ENCODE measurements at regions not wholly inside any gene's neighbourhood (a gene's known extent, or its start where the extent isn't known, plus 50 kb on each side); places are given as distances from the start of the nearest gene placed in this dataset.
"Not testable (repeated sequence)": the region's sequence is repeated elsewhere in the genome, so short reads cannot be mapped to it uniquely, and the experiment has no call there.

DNA sequence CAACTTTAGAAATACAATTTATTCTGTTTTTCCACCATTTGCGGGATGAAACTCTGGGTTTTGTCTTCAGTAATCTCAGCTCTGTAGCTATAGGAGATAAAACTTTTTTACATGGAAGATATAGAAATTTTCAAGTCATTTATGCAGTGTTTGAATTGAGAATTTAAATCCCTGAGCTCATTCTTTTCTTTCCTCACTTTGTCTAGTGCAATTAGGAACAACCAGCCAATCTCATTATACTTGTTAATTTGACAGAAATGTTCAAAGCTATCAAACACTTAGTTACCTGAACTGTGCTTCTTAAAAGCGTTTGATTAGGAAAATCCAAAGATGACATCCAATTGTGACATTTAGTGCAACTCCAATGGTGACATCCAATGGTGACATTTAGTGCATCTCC, 1014.3 kb downstream of the SLITRK5 start:
- intact Hi-C loops (cut with micrococcal nuclease) = no loop called here

DNA sequence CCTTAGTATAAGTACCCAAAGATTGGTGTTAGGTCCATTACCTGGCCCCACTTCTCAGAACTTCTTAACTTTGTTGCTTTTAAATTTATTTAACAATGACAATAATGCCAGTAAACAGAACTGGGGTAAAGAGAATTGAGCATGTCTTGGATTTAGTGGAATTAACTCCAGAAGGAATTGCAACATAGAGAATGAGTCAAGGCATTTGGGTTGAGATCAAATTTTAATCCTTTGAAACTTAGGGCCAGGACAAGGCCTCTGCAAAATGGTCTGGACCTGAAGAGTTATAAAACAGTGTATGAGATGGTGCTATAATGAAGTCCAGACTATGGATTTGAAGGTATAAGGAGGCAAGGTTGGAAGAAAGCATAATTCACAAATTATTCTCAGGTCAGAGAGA, 1030.4 kb downstream of the SLITRK5 start:
- intact Hi-C loops (cut with micrococcal nuclease) = no loop called here

DNA sequence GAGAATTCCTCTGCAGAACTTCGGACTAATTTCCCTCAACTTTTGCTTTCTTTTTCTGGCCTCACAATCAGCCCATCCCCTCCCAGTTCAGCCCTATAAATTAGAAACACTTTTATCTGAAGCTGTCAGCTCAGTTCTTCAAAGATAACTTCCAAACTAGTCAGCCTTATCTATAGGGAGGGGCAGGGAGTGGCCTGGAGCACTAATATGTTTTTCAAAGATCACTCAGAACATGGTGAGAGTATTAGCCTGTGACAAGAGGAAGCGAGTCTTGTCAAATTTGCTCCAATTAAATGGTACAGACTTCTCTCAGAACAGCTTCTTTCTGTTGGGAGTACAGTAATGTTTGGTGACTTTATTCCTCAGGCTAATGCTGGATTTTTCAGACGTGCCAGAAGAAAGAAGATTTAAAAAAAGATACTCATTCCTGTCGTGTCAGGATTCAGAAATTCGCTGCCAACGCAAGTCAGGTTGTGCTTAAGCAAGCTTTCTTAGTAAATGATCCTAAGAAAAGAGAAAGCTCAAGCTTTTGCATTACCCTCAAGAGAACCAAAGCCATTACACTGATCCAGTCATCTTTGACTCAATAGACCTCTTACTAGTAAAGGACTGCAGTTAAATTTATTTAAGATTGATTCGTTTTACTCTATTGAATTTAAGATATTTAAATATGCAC, 1033.6 kb downstream of the SLITRK5 start:
- intact Hi-C loops (cut with micrococcal nuclease) = no loop called here

DNA sequence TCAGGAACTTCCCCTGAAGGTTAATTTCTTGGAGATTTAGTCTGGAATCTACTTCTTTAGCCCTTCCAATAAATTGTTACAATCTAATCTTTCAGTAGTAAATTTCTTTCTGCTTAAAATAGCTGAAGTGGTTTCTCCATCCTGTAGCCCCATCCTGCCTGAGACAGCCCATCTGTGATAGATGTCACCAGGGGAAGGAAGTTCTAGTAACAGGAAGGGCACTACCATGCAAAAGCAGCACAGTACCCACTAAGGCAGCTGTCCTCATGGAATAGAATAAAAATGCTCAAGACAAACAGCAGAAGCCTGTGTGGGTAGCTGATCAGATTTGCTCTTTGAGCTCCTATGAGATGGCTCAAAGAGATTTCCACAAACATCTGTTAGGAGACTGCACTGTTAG, 1036.5 kb downstream of the SLITRK5 start:
- intact Hi-C loops (cut with micrococcal nuclease) = no loop called here

DNA sequence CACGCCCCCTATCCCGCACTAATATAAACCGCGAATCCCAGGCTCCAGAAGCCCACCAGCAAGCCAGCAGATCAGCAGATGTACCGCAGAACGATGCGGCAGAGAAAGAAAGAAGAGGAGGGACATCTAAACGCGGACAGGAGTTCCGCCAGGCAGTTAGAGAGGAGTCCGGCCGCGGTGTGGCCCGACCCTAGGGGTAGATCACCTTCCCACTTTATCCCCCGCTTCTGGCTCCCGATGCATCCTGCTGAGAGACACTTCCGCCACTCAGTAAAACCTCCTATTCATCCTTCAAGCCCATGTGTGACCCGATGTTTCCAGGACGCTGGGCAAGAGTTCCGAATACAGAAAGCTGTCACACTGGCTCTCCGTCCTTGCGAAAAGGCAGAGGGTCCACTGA, 1046.8 kb downstream of the SLITRK5 start:
- intact Hi-C loops (cut with micrococcal nuclease) = no loop called here

DNA sequence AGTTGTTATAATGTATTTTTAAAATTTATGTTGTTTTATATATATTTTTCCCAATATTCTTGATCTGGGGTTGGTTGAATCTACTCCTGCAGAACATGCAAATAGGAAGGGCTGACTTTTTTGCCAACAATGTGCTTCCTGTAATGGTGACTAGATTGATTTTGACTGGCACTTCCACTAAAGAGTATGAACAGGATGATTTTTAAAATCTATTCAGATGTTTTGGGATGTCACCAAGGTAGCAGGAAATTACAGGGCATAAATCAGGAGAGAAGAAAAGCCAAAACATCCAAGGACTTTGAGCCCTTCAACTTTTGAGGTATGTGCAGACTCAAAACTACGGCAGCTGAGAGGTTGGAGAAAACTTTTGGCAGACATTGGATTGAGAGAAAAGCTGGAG, 1047.6 kb downstream of the SLITRK5 start:
- intact Hi-C loops (cut with micrococcal nuclease) = no loop called here

DNA sequence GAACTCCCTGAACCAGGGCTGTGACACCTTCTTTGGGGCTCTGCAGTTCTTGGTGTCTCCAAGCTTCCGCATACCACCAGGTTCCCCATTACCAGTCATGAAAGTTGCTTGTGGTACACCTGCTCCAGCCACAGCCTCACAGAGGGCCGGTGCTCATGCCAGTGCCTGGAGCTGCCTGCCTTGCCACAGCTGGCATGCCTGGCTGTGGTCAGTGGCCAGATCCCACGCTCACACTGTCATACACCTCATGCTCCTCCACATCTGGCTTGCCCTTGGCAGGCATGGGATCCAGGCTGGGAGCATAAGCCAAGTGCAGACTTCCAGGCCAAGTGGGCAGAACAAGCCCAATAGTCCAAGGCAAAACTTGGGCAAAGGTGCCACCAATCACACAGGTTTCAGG, 1054.9 kb downstream of the SLITRK5 start:
- intact Hi-C loops (cut with micrococcal nuclease) = no loop called here

DNA sequence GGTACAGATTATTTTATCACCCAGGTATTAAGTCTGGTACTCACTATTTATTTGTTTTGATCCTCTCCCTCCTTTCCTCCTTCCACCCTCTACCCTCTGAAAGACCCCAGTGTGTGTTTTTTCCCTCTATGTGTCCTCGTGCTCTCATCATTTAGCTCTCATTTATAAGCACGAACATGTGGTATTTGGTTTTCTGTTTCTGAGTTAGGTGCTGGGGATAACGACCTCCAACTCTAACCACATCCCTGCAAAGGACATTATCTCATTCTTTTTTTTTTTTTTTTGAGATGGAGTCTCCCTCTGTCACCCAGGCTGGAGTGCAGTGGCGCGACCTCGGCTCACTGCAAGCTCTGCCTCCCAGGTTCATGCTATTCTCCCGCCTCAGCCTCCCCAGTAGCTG, 1056.1 kb downstream of the SLITRK5 start:
- intact Hi-C loops (cut with micrococcal nuclease) = not testable (repeated sequence)

DNA sequence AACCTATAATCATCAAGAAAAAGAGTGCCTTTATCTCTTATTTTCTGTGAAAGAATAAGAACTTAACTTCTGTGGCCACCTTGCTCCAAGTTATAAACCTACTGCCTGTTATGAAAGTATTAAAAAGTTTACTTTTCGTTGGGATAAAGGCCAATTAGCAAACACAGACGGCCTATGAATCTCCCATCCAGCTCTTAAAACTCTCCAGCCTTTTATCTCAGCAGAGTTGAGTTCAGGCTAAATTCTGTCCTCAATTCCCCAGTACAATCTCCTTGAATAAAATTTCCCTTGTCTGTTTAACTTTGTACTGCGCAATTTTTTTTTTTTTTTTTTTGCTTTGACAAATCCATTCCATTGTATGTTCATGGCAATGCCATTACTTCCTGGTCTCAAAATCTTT, 1058.4 kb downstream of the SLITRK5 start:
- intact Hi-C loops (cut with micrococcal nuclease) = no loop called here

DNA sequence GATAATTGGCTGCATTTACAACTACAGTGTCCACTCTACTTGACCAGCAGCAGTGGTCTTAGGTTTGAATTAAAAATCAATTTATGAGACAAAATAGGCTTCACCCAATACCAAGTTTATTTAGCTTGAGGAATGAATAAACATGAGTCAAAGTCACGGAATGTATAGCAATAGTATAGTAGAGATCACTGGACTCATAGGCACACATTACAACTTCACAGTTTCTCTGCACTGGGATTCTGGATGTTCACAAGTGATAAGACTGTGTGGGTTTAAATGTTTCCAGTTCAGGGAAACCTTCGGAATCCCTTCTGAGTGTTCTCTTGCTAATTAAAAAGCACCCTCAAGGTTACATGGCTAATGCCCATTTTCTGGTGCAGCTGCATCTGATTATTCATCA, 1064.9 kb downstream of the SLITRK5 start:
- intact Hi-C loops (cut with micrococcal nuclease) = no loop called here

DNA sequence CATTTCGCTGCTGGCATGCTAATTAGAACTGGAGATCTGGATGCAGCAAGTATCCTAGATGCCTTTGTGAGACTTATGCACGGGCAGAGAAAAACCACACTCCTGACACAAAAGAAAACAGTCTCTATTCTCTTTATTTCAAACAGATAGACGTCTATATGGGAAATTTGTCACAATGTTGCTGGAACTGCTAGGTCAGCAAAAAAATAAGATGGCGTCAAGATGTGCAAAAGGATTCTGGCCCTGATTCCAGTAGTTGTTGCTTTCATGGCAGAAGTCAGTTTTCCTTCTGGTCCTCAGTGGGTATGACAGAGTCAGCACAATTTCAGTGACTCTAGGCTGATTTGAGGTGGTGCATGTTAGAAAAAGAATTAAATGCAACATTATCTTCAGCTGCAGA, 1068.0 kb downstream of the SLITRK5 start:
- intact Hi-C loops (cut with micrococcal nuclease) = no loop called here

DNA sequence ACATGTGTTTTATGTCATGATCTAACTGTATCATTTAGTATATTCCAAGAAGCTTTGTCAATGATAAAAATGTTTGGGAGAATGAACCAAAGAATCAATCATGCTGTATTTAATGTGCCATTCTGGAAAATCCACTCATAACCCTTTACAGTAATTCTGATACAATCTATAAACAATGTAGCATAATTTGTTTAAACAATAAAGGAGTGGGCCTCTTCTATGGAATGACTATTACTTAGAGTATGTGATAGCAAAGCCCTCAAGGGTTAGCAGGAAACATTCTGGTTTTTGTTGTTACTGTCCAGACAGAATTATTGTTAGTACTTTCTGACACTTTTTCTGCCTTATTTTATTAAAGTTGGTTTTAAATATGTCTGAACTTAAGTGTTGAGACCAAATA, 1073.1 kb downstream of the SLITRK5 start:
- intact Hi-C loops (cut with micrococcal nuclease) = no loop called here

DNA sequence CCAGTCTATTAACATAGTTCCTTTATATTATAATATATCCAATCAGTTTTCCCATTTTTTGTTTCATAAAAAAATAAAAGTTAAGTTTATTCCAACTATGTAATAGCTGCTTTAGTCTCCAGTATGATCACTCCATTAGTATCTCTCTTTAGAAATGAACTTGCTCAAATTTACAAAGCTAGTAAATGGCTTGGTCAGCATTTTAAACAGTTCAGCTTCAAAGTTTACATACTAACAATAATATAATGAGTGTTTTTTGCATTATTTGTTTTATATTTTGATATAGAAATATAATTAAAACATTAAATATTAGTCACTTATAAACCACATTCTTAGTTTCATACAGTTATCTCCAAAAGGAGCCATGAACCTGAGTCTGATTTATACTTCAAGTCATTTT, 1073.8 kb downstream of the SLITRK5 start:
- intact Hi-C loops (cut with micrococcal nuclease) = no loop called here

DNA sequence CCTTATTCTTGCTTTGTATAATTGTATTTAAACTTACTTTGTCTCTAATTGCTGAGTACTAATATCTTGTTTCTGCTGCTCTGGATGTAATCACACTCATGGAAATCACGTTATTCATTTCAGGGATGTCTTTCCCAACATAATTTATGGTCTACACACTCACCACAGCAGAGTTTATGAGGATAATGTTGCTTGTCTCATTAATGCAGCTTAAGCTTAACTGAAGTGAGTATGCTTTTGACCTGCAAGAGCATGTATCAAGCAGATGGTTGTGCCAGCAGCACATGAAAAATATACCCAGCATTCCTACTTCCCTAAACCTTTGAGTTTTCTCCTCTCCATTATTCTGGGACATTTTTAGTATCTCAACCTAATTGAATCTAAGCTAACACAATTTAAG, 1080.9 kb downstream of the SLITRK5 start:
- intact Hi-C loops (cut with micrococcal nuclease) = no loop called here

DNA sequence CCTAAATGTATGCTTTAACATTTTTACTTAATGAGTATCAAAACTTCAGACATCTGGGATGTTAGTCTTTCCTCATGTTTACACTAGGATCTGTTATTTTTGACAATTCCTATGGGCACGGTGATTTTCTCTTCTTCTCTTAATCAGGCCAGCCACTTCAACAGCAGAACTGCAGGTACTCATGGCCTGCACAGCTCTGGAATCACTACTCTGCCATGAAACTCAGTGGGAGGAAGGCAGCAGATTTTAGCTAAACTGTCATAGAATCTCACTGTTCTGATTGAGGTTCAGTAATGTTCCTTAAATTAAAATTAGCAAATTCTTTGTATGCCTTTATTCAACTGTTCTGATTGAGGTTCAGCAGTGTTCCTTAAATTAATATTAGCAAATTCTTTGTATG, 1083.0 kb downstream of the SLITRK5 start:
- intact Hi-C loops (cut with micrococcal nuclease) = no loop called here

DNA sequence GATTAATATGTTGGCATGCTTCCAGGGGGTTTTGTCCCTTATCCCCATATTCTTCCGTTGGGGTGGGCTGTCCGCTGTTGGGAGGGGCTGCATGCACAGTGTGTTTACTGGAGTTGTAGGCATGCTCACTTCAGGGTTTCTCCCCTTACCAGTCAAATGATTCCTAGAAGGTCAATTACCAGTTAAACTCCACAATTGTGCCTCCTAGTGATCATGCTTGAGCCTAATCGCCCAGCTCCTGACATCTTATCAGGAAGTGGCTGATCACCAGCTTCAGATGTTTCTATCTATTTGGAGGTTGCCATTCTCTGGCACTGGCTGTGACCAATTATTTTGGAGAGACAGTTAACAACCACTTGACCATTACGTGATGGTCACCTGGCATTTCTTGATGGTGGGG, 1090.0 kb downstream of the SLITRK5 start:
- intact Hi-C loops (cut with micrococcal nuclease) = no loop called here

DNA sequence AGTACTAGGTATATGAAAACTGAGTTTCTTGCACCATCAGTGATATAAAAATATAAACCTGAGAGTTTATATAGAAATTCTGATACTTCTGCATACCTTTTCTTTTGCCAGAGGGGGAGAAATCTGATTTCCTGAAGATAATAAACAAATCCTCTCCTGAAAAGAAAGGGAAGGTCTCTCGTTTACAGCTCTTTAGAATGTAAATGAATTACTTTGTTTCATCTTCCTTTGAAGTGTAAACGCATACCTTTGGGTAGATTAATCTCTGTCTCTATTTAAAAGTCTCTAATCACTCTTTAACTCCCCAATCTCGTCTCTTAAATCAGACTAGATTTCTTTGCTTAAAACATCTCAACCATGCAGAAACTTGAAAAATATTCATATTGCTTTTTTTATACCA, 1092.9 kb downstream of the SLITRK5 start:
- intact Hi-C loops (cut with micrococcal nuclease) = no loop called here

DNA sequence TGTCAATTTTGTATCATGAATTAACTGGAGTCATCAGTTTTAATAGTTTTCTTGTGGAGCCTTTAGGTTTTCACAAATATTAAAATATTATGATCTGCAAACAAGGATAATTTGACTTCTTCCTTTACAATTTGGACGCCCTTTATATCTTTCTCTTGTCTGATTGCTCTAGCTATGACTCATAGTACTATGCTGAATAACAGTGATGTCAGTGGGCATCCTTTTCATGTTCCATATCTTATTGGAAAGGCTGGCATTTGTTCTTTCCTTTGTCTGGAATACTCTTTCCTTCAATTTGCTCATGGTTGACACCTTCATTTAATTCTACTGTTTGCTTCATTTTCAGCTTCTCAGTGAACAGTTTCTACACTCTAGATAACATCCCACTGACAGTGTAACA, 1129.3 kb downstream of the SLITRK5 start:
- intact Hi-C loops (cut with micrococcal nuclease) = no loop called here

DNA sequence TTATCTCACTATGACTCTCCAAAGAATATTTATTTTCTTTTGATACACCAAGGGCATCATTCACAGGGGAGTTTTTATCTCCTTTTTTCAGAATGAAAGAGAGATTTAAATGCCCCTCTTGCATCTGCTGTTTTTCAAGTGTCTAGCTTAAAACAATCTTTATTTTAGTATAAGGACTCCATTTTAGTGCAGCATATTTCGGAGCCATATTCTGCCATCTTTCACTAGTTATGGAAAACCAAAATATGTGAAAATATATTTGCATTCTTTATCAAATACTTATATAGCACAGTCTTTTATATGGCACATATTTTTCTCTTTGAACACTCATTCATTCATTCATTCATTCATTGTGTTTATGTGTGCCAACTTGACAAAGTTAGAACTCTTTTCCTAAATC, 1130.2 kb downstream of the SLITRK5 start:
- intact Hi-C loops (cut with micrococcal nuclease) = no loop called here

DNA sequence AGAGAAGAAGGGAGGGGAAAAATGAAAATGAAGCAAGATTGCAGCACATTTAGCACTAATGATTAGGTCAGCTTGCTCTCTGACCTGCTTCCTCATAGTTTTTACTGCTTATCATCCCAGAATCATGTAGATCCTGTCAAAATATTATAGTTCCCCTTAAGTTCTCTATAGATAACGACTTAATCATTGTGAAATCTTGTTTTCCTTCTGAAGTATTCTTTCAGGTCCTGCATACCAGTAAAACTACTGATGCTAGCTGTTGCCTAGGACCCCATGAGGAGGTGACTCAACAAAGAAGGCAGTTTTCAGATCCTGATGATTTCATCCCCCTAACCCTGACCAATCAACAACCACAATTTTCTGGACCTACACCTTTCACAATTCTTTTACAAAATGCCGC, 1131.7 kb downstream of the SLITRK5 start:
- intact Hi-C loops (cut with micrococcal nuclease) = no loop called here

DNA sequence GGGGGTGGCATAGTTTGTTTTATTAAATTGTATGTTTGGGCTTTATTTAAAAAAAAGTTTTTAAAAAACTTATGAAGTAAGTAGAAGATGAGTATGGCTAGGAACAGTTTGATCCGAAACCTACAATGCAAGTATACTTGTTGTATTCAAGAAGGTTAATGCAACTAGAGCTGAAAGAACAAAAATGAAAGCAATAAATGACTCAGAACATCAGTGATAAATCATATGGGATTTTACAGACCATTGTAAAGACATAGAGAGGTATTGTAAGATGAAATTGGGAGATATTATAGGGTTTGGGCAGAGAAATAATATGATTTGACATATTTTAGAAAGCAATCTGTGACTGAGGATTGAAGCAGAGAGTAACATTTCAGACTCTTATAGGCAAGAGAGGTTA, 1135.3 kb downstream of the SLITRK5 start:
- intact Hi-C loops (cut with micrococcal nuclease) = no loop called here

DNA sequence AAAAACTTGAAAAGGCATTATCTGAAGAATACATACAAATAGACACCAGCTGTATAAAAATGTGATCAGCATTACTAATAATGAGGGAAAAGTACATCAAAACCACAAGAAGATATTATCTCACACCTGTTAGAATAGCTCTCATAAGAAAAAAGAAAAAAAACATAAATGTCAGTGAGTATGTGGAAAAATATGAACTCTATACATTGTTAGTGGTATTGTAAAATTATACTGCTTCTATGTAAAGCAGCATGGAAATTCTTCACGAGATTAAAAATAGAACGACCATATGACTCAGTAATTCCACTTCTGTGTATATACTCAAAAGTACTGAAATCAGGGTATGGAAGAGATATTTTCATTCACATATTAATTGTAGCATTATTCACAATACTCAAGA, 1146.4 kb downstream of the SLITRK5 start:
- intact Hi-C loops (cut with micrococcal nuclease) = no loop called here

DNA sequence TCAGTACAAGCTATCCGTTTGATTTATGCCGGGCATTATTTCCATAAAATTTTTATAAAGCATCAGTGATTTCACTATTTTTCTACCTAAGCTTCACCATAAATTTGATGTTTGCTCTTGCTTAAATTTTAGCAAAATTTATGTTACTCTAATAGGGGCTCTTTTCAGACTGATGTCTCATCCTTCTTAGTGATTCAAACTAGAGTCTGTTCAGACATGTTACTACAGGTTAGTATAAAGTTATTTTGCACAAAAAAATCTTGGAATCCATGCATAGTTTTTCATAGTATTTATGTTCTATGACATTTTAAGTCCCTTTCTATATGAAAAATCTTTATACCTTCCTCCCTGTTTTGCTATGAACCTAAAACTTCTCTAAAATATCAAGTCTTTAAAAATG, 1151.9 kb downstream of the SLITRK5 start:
- intact Hi-C loops (cut with micrococcal nuclease) = no loop called here

DNA sequence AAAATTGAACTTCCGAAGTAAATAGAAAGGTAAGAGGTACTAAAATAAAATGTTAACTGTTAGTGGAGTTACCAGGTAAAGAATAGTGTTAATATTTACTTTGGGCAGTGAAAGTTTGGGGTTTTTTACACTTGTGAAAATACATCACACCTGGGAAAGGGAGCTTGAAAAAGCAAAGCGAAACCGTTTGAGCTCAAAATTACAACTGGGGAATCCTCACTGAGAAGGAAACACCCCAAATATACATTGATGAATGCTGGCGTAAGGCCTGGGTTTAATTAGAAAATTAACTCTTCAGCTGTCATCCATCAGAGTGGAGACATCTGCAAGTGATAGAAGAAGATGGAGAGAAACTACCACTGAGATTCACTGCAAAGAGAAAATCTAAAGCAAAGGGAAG, 1153.0 kb downstream of the SLITRK5 start:
- intact Hi-C loops (cut with micrococcal nuclease) = no loop called here
